HG02798 (cell line): ENCODE measurements at regions not wholly inside any gene's neighbourhood (a gene's known extent, or its start where the extent isn't known, plus 50 kb on each side); places are given as distances from the start of the nearest gene placed in this dataset.

Experiments
- ATAC-seq: cut with Tn5 transposase; IDR thresholded peaks from one replicate; pipeline ENCODE4 v1.9.1; 2021; ENCODE audit warnings: mild to moderate bottlenecking; ENCODE audit not compliant: unreplicated experiment, poor library complexity

DNA sequence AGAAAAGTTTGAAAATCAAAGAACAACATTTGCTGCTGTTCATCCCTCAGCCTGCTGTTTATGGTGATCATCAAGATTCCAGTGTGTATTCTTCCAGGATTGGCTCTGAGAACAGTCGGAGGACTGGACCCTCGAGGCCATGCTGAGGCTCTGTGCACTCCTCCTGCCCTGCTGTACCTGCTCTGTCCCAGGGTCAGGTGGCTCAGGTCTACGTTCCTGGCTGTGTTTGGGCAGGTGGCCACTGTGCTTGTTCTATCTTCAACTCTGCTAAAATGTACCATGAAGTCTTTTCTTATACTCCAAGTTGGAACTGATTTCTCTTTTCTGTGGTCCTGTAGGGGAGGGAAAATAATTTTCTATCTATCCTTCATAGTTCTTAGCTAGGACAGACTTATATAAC is 175.9 kb downstream of the RWDD3 start:
- no peak for ATAC-seq

DNA sequence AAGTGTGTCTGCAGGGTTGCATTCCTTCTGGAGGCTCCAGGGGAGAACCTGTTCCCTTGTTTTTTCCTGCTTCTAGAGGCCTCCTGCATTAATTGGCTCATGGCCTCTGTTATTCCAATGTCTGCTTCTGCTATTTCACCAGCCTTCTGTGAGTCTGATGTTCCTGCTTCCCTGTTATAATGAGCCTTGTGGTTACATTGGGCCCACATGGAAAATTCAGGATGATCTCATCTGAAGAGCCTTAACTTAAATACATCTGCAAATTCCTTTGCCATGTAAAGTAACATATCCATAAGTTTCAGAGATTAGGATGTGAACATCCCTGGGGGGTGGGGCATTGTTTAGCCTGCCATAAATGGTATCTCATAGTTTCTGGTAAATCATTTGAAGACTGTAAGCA is 181.1 kb downstream of the RWDD3 start:
- ATAC-seq, result no peak

DNA sequence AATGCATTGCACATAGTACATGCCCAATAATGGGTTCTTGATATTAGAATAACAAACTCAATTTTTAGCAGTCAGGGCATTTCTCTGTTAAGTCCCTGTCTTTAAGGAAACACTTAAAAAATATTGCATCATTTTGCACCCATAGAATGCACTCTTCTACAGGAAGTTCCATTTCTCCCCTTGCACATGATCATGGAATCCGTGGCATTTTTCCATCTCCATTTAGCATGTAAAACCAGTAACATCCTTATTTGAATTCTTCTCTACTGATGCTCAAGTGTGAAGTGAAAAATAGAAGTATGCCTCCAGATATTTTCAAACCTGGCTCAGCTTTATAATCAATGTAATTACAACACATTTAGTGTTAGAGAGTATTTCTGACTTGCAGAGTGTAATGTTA is 192.8 kb downstream of the RWDD3 start:
- ATAC-seq, result no peak

DNA sequence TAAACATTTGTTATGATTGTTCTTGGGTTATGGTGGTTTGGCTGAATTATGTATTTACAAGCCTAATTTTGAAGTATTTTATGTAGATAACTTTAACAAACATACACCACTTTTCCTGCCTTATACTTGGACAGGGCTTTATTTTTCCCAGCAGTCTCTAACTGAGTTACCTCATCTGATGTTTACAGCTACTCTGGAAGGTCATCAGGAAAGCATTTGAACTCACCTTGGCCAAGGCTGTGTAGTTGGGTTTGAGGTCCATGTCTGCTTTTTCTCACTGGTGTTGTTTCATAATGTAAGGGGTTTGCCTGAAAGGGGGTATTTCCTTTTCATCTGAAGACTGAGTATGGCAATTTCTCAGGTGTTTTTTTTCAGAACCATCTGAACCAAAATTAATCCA is 193.5 kb downstream of the RWDD3 start:
- no peak for ATAC-seq

DNA sequence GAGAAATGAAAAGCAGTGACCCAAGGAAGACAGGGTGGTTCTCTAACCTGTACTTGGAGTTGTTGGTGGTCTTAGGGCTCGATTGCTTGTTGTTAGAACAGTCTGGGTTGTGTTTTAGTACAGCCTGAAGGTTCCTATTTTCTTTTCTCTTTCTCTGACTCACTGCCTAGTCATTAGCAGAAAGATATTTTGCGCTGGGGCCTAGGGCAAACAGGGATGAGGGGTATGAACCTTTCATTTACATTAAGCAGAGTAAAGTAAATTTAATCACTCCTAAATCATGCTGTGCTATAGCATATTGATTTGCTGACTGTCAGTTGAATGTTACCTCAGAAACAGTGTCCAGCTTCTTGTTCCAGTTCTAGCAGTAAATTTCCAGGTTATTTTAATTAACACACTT is 197.2 kb downstream of the RWDD3 start:
- no peak for ATAC-seq

DNA sequence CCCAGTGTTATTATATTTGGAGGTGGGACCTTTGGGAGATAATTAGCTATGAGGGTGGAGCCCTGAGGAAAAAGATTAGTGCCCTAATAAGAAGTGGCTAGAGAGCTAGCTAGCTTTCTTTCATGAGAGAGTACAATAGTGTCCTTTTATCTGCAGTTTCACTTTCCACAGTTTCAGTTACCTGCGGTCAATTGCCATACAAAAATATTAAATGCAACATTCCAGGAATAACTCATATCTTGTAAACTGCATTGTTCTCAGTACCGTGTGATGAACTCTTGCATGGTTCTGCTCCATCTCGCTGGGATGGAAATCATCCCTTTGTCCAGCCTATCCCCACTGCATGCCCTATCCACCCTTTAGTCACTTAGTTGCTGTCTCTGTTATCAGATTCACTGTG is 201.6 kb downstream of the RWDD3 start:
- ATAC-seq, result no peak

DNA sequence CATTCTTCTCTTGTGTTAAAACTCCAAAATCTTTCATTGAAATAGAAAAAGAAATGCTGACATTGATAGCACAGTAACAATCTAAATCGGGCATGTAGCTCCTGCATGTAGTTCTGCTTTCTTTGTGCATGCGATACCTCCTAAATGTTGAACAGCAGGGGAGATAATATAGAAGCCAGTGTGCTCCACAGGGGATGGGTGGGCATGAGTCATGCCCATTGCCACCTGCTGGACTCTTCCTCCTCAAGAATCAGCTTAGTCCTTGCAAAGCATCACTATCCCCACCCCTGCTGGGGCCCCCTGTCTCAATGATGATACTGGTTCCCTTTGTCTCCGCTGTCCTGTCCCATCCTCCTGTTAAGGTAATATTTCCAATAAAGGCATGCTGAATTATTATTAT is 203.0 kb downstream of the RWDD3 start:
- ATAC-seq, result no peak

DNA sequence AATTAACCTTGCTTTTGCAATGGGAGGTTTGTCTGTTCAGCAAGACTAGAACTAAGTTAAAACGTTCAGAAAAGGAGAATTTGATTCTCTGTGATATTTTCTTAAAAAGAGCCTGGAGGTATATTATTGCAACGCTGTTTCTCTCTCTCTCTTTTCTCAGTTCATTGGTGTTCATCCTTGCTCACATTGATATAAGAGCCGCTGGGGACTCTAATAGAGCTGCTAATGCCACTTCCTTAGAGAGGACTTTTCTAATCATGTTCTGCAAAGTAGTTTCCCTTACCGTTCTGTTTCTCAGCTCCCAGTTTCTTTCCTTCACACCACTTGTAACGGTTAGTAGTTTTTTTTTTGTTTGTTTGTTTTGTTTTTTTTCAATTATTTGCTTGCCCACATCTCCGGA is 203.8 kb downstream of the RWDD3 start:
- no peak for ATAC-seq

DNA sequence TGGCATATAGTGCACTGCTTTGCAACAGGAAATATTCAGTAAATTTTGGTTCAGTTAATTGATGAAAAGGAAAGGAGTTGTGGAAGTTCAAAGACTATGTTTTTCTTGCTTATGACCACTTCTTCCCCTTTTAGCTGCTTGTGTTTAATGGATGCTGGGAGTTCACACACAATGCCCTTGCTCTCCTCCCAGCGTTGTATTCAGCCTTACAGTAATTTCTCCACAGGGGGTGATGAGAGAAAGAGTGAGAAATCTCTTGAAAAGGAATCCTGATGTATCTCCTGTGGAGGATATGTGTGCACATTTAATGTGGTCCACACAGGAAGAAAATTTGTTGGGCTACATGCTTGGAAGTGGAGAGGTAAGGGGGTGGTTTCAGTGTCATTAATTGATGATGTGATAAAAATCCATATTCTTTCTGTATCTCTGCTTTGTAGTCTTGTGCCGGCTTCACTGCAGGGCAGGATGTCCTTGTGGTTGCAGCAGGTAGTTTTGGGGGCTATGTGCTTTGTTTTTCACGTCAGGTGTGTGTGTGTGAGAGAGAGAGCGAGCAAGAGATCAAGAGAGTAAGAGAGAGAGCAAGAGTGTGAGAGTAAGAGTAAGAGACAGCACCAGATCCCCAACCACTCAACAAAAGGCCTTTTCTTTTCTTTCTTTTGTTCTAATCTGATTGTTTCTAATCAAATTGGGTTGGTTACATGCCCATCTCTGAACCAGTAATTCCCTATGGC is 204.4 kb downstream of the RWDD3 start:
- no peak for ATAC-seq

DNA sequence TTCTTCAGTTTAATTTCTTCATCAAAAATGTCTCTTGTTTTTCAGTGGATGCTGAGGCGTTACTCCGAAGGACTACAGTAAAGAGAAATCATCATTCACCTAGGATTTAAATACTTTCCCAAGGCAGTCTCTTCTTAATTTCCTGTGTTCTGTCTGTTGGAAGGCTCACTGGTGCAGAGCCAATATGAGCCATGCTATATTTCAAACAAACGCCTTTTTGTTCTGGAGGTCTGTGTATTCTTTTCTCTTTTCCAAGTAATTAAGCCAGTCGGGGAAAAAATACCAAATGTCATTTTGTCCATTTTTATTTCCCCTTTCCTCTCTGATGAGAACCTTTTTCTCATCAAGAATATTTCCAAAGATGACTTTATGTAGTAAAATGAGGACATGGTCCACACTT is 206.5 kb downstream of the RWDD3 start:
- no peak for ATAC-seq

DNA sequence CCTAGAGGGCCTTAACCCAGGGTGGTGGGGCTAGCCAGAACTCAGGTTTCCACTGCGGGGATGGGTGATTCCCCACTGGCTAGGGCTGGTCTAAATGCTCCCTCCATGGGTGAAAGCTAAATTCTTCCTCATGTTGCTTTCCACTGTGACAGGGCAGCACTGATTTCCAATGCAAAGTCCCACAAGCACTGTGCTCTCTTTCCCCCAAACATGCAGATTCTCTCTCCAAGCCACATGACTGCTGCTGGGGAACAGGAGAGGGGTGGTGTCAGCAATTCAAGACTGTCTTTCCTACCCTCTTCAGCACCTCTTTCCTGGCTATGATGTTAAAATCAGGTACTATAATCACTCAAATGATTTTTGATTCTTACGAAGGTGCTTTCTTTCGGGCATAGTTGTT is 215.5 kb downstream of the RWDD3 start:
- ATAC-seq, result no peak

DNA sequence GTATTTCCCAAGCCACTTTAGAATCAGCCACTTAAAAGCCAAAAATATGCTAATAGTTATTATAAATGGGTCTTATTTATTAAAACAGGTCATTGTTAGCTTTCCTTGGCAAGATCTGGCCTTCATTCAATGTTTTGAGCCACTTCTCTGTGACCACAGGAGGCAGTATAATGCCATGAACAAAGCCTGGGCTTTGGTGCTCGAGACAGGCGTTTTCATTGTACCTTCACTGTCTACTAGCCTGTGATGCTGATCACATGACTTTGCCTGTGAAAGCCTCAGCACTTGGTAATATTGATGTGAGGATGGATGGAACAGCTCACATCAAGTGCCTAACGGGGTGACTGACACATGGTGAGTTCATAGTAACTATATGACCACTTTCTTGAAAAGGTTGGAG is 217.0 kb downstream of the RWDD3 start:
- ATAC-seq, result no peak

DNA sequence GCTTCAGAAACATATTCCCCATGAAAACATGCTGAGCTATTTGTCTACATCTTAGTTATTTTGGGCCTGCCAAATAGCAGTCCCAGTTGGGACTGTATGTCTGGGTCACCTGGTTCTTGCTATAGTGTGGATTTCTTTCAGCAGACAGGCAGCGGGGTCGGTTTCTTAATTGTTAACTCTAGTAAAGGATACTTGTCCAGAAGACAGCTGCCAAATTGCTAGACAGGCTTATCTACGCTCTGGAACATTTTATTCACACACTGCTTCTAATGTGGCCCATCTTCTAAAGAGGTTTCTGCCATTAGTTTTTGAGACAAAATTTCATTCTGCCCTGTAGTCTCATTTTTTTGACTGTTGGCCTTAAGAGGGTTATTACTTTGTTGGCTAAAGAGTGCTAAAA is 217.9 kb downstream of the RWDD3 start:
- no peak for ATAC-seq

DNA sequence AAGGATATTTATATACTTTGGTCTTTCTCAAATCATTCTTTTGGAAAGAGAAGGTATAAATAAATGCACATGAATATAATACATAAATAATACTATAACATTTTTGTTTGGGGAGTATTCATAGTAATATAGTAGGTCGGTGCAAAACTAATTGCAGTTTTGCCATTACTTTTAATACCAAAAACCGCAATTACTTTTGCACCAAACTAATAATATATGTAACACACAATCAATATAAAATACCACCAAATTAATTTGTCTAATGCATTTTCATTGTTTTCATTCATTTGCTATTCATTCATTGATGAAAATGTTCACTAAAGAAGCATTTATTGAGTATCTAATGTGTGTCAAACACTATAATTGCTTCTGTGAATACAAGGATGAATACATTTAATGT is 219.0 kb downstream of the RWDD3 start:
- ATAC-seq, result no peak

DNA sequence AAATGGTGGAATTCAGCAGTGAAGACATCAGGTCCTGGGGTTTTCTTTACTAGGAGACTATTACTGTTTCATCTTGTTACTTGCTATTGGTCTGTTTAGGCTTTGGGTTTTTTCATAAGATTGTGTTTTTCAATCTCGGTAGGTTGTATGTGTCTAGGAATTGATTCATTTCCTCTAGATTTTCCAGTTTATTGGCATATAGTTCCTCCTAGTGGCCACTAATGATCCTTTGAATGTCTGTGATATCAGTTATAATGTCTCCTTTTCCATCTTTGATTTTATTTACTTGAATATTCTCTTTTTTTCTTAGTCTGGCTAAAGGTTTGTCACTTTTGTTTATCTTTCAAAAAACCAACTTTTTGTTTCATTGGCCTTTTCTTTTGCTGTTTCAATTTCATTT is 233.0 kb downstream of the RWDD3 start:
- no peak for ATAC-seq

DNA sequence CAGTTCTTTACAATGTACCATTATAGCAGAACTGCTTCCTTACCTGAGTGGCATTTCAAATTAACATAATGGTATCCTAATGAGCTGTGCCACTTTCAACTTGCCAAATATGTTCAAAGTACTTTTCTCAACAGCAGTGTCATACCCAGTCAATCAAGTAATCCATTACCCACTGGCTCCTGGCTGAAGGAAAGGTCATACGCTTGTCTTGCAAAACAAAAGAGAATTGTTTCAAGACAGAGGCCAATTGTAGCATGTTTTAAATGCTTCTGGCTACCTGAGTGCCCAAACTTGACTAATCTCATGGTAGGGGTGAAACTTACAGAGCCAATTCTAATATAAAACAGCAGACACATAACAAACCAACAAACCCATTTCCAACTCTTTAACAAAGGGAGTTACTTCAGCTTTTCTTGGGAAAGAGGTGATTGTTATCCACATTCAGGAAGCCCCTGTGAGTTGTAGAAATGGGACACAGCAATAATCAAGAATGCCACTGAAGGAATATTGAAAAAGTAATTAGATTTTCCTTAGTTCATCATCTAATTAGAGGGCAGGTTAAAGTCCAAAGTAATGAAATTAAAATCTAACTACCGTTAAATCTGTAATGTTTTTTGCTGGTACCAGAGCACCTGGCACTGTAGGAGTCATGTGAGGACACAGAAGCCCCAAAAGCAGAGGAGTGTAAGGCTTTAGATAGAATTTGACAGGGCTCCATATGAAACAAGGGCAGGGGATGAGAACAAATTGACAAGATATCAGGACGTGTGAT is 241.9 kb downstream of the RWDD3 start:
- no peak for ATAC-seq

DNA sequence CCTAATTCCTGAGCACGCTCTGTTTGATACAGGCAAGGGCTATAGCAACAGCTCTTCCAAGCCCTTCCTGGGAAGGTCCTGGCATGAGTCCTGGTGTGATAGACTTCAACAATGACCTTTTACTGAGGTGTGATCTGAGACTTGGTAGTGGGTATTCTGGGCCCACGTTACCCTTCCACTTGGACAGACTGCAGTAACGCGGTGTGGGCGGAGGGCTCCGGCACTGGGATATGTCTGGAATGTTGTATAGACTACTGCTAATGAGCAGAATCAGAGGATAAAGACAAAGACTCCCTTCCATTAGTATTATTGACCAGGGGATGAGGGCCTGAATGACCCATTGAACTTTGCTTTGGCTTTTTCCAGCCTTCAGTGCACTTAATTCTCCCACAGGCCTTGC is 262.3 kb downstream of the RWDD3 start:
- ATAC-seq, result no peak

DNA sequence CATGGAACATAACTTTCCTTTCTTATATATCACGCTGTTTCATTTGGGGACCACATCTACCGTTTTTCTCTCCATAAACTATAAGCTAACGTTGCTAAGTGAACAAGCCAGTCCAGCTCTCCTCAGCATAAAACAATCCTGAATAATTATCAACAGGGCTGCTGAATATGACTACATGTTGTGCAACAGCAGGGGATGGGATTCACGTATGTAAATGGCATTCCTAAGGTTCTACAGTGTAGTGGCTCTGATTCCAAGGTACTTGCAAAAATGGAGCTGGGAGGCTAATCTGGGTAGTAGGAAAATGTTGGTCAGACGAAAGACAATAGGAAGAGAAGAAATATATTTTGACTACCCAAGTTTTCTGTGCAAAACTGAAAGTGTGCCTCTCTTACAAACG is 262.8 kb downstream of the RWDD3 start:
- no peak for ATAC-seq

DNA sequence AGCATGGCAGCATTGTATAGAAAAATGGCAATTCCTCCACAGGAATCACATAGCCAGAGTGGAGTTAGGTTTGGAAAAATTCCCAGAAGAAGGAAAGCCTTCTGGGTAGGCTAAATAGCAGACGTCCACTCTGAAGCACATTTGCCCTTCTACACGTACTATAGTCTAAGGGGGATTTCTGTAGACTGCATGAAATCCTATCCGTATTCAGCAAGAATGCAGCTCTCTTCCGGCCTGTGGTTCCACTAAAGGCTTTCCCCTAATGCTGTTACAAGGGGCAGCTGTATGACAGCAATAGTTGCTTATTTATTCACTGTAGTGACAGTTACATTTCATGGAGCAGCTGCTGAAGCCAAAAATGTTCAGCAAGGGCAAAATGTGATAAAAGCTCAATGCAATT is 263.6 kb downstream of the RWDD3 start:
- ATAC-seq, result no peak

DNA sequence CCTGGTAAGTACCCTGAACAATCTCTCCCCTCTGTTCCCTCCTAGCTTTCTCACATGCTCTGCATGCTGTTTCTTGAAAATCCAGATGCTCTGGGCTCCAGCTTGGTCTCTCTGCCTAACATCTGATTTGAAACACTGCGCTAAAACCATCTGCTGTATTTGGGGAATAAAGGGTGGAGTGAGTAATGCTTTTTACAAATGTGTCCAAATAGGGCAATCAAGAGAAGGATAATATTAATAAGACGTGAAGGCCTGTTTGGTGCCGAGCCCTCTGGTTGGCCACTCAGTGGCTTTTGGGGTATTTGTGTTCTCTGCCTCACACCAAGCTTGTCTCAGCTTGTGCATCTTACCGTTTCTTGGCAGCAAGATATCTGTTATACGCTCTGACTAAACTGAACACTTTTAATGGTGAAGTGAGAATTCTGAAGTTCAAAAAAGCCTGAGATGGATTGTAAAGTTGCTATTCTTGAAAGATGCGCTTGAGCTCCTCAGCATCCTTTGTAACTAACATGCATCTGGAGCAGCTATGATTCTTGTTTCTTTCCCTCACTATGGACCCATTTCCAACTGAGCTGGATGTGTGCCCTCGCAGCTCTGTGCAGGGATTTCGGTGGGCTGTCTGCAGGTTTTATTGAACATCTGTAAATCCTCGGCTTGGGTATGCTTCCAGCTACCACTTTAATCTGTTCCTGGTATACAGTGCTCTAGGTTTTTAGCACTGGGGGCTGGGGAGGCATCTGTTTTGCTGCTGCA is 269.4 kb downstream of the RWDD3 start:
- ATAC-seq, result no peak

DNA sequence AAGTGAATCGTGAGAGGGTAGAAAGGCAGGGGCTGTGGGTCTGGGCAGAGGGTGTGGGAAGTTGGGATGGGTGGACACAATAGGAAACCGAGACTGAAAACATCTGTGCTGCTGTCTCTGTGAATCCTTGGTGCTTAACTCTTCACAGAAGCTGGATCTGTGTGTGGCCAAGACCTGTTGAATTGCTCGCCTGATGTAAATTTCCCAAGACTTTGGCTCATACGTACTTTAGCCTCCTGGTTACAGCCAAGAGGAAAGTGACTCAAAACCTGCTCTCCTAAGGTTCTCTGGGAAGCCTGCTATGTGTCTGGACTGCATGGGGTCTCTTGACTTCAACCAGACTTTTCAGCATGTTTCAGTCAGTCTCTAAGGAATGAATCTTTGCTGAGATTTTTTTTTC is 270.3 kb downstream of the RWDD3 start:
- ATAC-seq, result no peak
